GM23248 (cell line): ENCODE measurements at regions not wholly inside any gene's neighbourhood (a gene's known extent, or its start where the extent isn't known, plus 50 kb on each side); places are given as distances from the start of the nearest gene placed in this dataset.

ENCODE experiments used
- EZH2 ChIP-seq: fragments of 200-600 bp; sonication (generic); IDR thresholded peaks from 2 replicates; pipeline ENCODE4 v1.6.1; 2018; ENCODE audit warnings: antibody characterized with exemption, mild to moderate bottlenecking; ENCODE audit not compliant: insufficient read depth, poor library complexity, severe bottlenecking
- EZH2phosphoT487 ChIP-seq: fragments of 200-600 bp; sonication (generic); IDR thresholded peaks from 2 replicates; pipeline ENCODE4 v1.6.1; 2018; ENCODE audit warnings: antibody characterized with exemption, moderate library complexity, mild to moderate bottlenecking, low read depth; ENCODE audit not compliant: insufficient read depth

- TF ChIP-seq EZH2, result no peak
- TF ChIP-seq EZH2phosphoT487, result no peak
These were observed 97.0 kb downstream of the FAM217A start for GRCh38 chr6:3981917-3982316.
